ENCODE measurements at regions not wholly inside any gene's neighbourhood (a gene's known extent, or its start where the extent isn't known, plus 50 kb on each side); places are given as distances from the start of the nearest gene placed in this dataset.
A peak's percentile ranks its signal among the peaks of the same experiment; 100 is the strongest.
"Not testable (repeated sequence)": the region's sequence is repeated elsewhere in the genome, so short reads cannot be mapped to it uniquely, and the experiment has no call there.

GRCh38 chr12:75742961-75743360 lies 231.6 kb upstream of the KRR1 start:
- in situ Hi-C loops (cut with HindIII; ENCODE audit: low pct_unique_long_range_greater_than_20kb, low sequenced_read_pairs): no loop called here
- no peak for DNase-seq (ENCODE audit: low read depth, low spot score)

GRCh38 chr12:75742048-75742447 lies 230.6 kb upstream of the KRR1 start:
- in situ Hi-C loops (cut with HindIII; ENCODE audit: low pct_unique_long_range_greater_than_20kb, low sequenced_read_pairs): no loop called here
- no peak for DNase-seq (ENCODE audit: low read depth, low spot score)

GRCh38 chr12:75739912-75740311 lies 228.5 kb upstream of the KRR1 start:
- no peak for DNase-seq (ENCODE audit: low read depth, low spot score)

GRCh38 chr12:75739098-75739497 lies 227.7 kb upstream of the KRR1 start:
- DNase-seq (ENCODE audit: low read depth, low spot score); in situ Hi-C loops (cut with HindIII; ENCODE audit: low pct_unique_long_range_greater_than_20kb, low sequenced_read_pairs): not testable (repeated sequence)

More at GRCh38 chr12:75739912-75740311, 228.5 kb upstream of the KRR1 start:
- in situ Hi-C loops (cut with HindIII; ENCODE audit: low pct_unique_long_range_greater_than_20kb, low sequenced_read_pairs): no loop called here

- in situ Hi-C loops (cut with HindIII; ENCODE audit: low pct_unique_long_range_greater_than_20kb, low sequenced_read_pairs): no loop called here
- no peak for DNase-seq (ENCODE audit: low read depth, low spot score)
Observed at GRCh38 chr12:75738486-75738885, 227.1 kb upstream of the KRR1 start.

- in situ Hi-C loops (cut with HindIII; ENCODE audit: low pct_unique_long_range_greater_than_20kb, low sequenced_read_pairs): no loop called here
- no peak for DNase-seq (ENCODE audit: low read depth, low spot score)
Observed at GRCh38 chr12:75735853-75736252, 224.4 kb upstream of the KRR1 start.

GRCh38 chr12:75728826-75729225 lies 217.4 kb upstream of the KRR1 start:
- DNase-seq (ENCODE audit: low read depth, low spot score): no peak
- in situ Hi-C loops (cut with HindIII; ENCODE audit: low pct_unique_long_range_greater_than_20kb, low sequenced_read_pairs): no loop called here

- in situ Hi-C loops (cut with HindIII; ENCODE audit: low pct_unique_long_range_greater_than_20kb, low sequenced_read_pairs): no loop called here
- no peak for DNase-seq (ENCODE audit: low read depth, low spot score)
Observed at GRCh38 chr12:75727577-75727976, 216.2 kb upstream of the KRR1 start.

GRCh38 chr12:75725521-75726111 lies 214.2 kb upstream of the KRR1 start:
- in situ Hi-C loops (cut with HindIII; ENCODE audit: low pct_unique_long_range_greater_than_20kb, low sequenced_read_pairs): no loop called here
- DNase-seq (ENCODE audit: low read depth, low spot score): peak; percentile 70

- peak; percentile 68 for DNase-seq (ENCODE audit: low read depth, low spot score)
- in situ Hi-C loops (cut with HindIII; ENCODE audit: low pct_unique_long_range_greater_than_20kb, low sequenced_read_pairs): no loop called here
Observed at GRCh38 chr12:75724928-75725312, 213.5 kb upstream of the KRR1 start.

- DNase-seq (ENCODE audit: low read depth, low spot score): no peak
- in situ Hi-C loops (cut with HindIII; ENCODE audit: low pct_unique_long_range_greater_than_20kb, low sequenced_read_pairs): no loop called here
Observed at GRCh38 chr12:75724307-75724927, 213.0 kb upstream of the KRR1 start.

GRCh38 chr12:75722714-75723200 lies 211.3 kb upstream of the KRR1 start:
- DNase-seq (ENCODE audit: low read depth, low spot score): peak; percentile 89
- in situ Hi-C loops (cut with HindIII; ENCODE audit: low pct_unique_long_range_greater_than_20kb, low sequenced_read_pairs): no loop called here

- no peak for DNase-seq (ENCODE audit: low read depth, low spot score)
- in situ Hi-C loops (cut with HindIII; ENCODE audit: low pct_unique_long_range_greater_than_20kb, low sequenced_read_pairs): no loop called here
Observed at GRCh38 chr12:75721796-75722195, 210.4 kb upstream of the KRR1 start.

GRCh38 chr12:75720812-75721641 lies 209.6 kb upstream of the KRR1 start:
- in situ Hi-C loops (cut with HindIII; ENCODE audit: low pct_unique_long_range_greater_than_20kb, low sequenced_read_pairs): no loop called here
- no peak for DNase-seq (ENCODE audit: low read depth, low spot score)

GRCh38 chr12:75717902-75718301 lies 206.5 kb upstream of the KRR1 start:
- in situ Hi-C loops (cut with HindIII; ENCODE audit: low pct_unique_long_range_greater_than_20kb, low sequenced_read_pairs): no loop called here
- DNase-seq (ENCODE audit: low read depth, low spot score): no peak

GRCh38 chr12:75716291-75717025 lies 205.0 kb upstream of the KRR1 start:
- in situ Hi-C loops (cut with HindIII; ENCODE audit: low pct_unique_long_range_greater_than_20kb, low sequenced_read_pairs): no loop called here

GRCh38 chr12:75715682-75716081 lies 204.3 kb upstream of the KRR1 start:
- in situ Hi-C loops (cut with HindIII; ENCODE audit: low pct_unique_long_range_greater_than_20kb, low sequenced_read_pairs): no loop called here
- no peak for DNase-seq (ENCODE audit: low read depth, low spot score)

More at GRCh38 chr12:75716291-75717025, 205.0 kb upstream of the KRR1 start:
- DNase-seq (ENCODE audit: low read depth, low spot score): no peak

GRCh38 chr12:75715323-75715644 lies 203.9 kb upstream of the KRR1 start:
- no peak for DNase-seq (ENCODE audit: low read depth, low spot score)
- in situ Hi-C loops (cut with HindIII; ENCODE audit: low pct_unique_long_range_greater_than_20kb, low sequenced_read_pairs): no loop called here
